ENCODE measurements at regions not wholly inside any gene's neighbourhood (a gene's known extent, or its start where the extent isn't known, plus 50 kb on each side); places are given as distances from the start of the nearest gene placed in this dataset.

- Histone ChIP-seq H3K79me2 (ENCODE audit: control insufficient read depth, insufficient read depth, low read length) (no peaks in the 10 kb centered on the region), H3K36me3 (ENCODE audit: control insufficient read depth in 2 of 2, extremely low read depth in 1 of 2, insufficient read depth in 2 of 2, low read length in 2 of 2) (no peaks in the 10 kb centered on the region), H2AFZ (ENCODE audit: control insufficient read depth, low read length) (no peak overlapping the region), H3K27ac (ENCODE audit: control insufficient read depth, insufficient read depth, low read length) (no peak overlapping the region), H3K4me1 (ENCODE audit: control insufficient read depth, extremely low read depth, insufficient read depth, low read length) (no peaks in the 10 kb centered on the region), H3K27me3 (ENCODE audit: control insufficient read depth, extremely low read depth, insufficient read depth, low read length) (no peaks in the 10 kb centered on the region), H3K9ac (ENCODE audit: control insufficient read depth, extremely low read depth, insufficient read depth, low read length) (no peak overlapping the region), H3K9me1 (ENCODE audit: control insufficient read depth, extremely low read depth, insufficient read depth, low read length) (no peaks in the 10 kb centered on the region), H4K20me1 (ENCODE audit: control insufficient read depth, extremely low read depth, insufficient read depth, low read length) (no peaks in the 10 kb centered on the region), H3K4me3 (ENCODE audit: control insufficient read depth in 2 of 3, extremely low read depth in 1 of 3, insufficient read depth in 2 of 3, low read depth in 1 of 3, low read length in 3 of 3) (no peak overlapping the region), H3K9me3 (ENCODE audit: control insufficient read depth, low read depth, low read length) (no peaks in the 10 kb centered on the region), H3K4me2 (ENCODE audit: control insufficient read depth, extremely low read depth, insufficient read depth, low read depth, low read length) (no peak overlapping the region)
- FAIRE-seq = no peak
- dilution Hi-C loops (cut with MboI; ENCODE audit: extremely low pct_ligation_motif_present, low sequenced_read_pairs) = no loop called here
- no peak for DNase-seq (ENCODE audit: low read depth, low spot score)
- no peak for TF ChIP-seq EZH2 (IDR thresholded peaks at IDR 0.05; ENCODE audit: low read length)
- TF ChIP-seq, protein P1, sequence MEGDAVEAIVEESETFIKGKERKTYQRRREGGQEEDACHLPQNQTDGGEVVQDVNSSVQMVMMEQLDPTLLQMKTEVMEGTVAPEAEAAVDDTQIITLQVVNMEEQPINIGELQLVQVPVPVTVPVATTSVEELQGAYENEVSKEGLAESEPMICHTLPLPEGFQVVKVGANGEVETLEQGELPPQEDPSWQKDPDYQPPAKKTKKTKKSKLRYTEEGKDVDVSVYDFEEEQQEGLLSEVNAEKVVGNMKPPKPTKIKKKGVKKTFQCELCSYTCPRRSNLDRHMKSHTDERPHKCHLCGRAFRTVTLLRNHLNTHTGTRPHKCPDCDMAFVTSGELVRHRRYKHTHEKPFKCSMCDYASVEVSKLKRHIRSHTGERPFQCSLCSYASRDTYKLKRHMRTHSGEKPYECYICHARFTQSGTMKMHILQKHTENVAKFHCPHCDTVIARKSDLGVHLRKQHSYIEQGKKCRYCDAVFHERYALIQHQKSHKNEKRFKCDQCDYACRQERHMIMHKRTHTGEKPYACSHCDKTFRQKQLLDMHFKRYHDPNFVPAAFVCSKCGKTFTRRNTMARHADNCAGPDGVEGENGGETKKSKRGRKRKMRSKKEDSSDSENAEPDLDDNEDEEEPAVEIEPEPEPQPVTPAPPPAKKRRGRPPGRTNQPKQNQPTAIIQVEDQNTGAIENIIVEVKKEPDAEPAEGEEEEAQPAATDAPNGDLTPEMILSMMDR (optimal IDR thresholded peaks at IDR 0.05 in 1 of 3, IDR thresholded peaks at IDR 0.05 in 1 of 3, conservative IDR thresholded peaks at IDR 0.05 in 1 of 3; ENCODE audit: extremely low read depth in 1 of 3, insufficient read depth in 2 of 3, low read length in 3 of 3) = no peak
Observed at GRCh38 chr9:29773676-29774075, 2200.4 kb upstream of the C9orf72 start.

DNA sequence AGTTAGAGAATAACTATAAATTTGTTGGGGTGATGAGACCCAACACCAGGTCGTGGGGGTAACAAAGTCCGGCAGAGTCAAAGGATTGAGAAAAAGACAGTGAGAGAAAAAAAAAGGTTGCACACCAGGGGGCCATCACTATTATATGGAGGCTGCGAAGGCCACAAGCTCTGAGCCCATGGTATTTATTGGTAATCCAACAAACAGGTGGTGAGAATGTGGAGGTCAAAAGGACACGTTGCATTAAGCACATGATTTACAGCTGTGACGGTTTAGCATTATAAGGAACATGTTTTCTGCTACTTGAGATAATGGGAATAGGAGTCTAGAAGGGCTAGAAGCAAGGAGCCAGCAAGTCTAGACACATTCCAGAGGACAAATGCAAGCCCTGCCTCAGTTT is 2202.2 kb upstream of the C9orf72 start:
- FAIRE-seq = no peak
- no peak overlapping the region for H2AFZ ChIP-seq (ENCODE audit: control insufficient read depth, low read length)
- no peak overlapping the region for H3K4me3 ChIP-seq (ENCODE audit: control insufficient read depth in 2 of 3, extremely low read depth in 1 of 3, insufficient read depth in 2 of 3, low read depth in 1 of 3, low read length in 3 of 3)
- H3K4me2 ChIP-seq (ENCODE audit: control insufficient read depth, extremely low read depth, insufficient read depth, low read depth, low read length) = no peak overlapping the region
- dilution Hi-C loops (cut with MboI; ENCODE audit: extremely low pct_ligation_motif_present, low sequenced_read_pairs) = no loop called here
- H3K9me1 ChIP-seq (ENCODE audit: control insufficient read depth, extremely low read depth, insufficient read depth, low read length) = no peaks in the 10 kb centered on the region
- no peak overlapping the region for H3K27ac ChIP-seq (ENCODE audit: control insufficient read depth, insufficient read depth, low read length)
- H4K20me1 ChIP-seq (ENCODE audit: control insufficient read depth, extremely low read depth, insufficient read depth, low read length) = no peaks in the 10 kb centered on the region
- no peak overlapping the region for H3K9ac ChIP-seq (ENCODE audit: control insufficient read depth, extremely low read depth, insufficient read depth, low read length)
- no peaks in the 10 kb centered on the region for H3K4me1 ChIP-seq (ENCODE audit: control insufficient read depth, extremely low read depth, insufficient read depth, low read length)
- no peaks in the 10 kb centered on the region for H3K27me3 ChIP-seq (ENCODE audit: control insufficient read depth, extremely low read depth, insufficient read depth, low read length)
- H3K36me3 ChIP-seq (ENCODE audit: control insufficient read depth in 2 of 2, extremely low read depth in 1 of 2, insufficient read depth in 2 of 2, low read length in 2 of 2) = no peaks in the 10 kb centered on the region
- no peaks in the 10 kb centered on the region for H3K79me2 ChIP-seq (ENCODE audit: control insufficient read depth, insufficient read depth, low read length)
- DNase-seq (ENCODE audit: low read depth, low spot score) = no peak
- H3K9me3 ChIP-seq (ENCODE audit: control insufficient read depth, low read depth, low read length) = no peaks in the 10 kb centered on the region
- TF ChIP-seq, protein P1 (optimal IDR thresholded peaks at IDR 0.05 in 1 of 3, IDR thresholded peaks at IDR 0.05 in 1 of 3, conservative IDR thresholded peaks at IDR 0.05 in 1 of 3; ENCODE audit: extremely low read depth in 1 of 3, insufficient read depth in 2 of 3, low read length in 3 of 3) = no peak
- TF ChIP-seq EZH2 (IDR thresholded peaks at IDR 0.05; ENCODE audit: low read length) = no peak

Data from keratinocyte (primary cell).